ENCODE measurements at regions not wholly inside any gene's neighbourhood (a gene's known extent, or its start where the extent isn't known, plus 50 kb on each side); places are given as distances from the start of the nearest gene placed in this dataset.
A peak's percentile ranks its signal among the peaks of the same experiment; 100 is the strongest.

GRCh38 chr6:24995270-24995669, 59.5 kb upstream of the RIPOR2 start:
- H3K4me1 ChIP-seq (ENCODE audit: control insufficient read depth, low read length): peaks cover 50% of the 10 kb centered on the region
- peaks cover 7% of the 10 kb centered on the region; the same call in 1 of the 2 replicates for H3F3A ChIP-seq (ENCODE audit: control insufficient read depth, insufficient read depth)
- no peaks in the 10 kb centered on the region for H3K79me2 ChIP-seq (ENCODE audit: control insufficient read depth, low read length)

GRCh38 chr6:24996269-24996836, 60.6 kb upstream of the RIPOR2 start:
- H3K79me2 ChIP-seq (ENCODE audit: control insufficient read depth, low read length): no peaks in the 10 kb centered on the region
- no peak overlapping the region for H3K27ac ChIP-seq (ENCODE audit: low read depth, low read length)
- H3K36me3 ChIP-seq (ENCODE audit: control insufficient read depth, low read length): no peaks in the 10 kb centered on the region
- H3K4me2 ChIP-seq (ENCODE audit: low read length): peak overlapping the region; percentile 63
- peaks cover 6% of the 10 kb centered on the region; the same call in 1 of the 2 replicates for H3K9me3 ChIP-seq (ENCODE audit: control insufficient read depth, insufficient read depth, low read length)
- no peak for TF ChIP-seq EZH2phosphoT487 (IDR thresholded peaks at IDR 0.05; ENCODE audit: borderline replicate concordance, low read length)
- no peak for TF ChIP-seq CTCF (IDR thresholded peaks at IDR 0.05; ENCODE audit: low read depth, low read length, poor library complexity, severe bottlenecking)
- no peaks in the 10 kb centered on the region for H3K27me3 ChIP-seq (ENCODE audit: control insufficient read depth, low read length)
- peaks cover 40% of the 10 kb centered on the region for H3K4me1 ChIP-seq (ENCODE audit: control insufficient read depth, low read length)
- H3K4me3 ChIP-seq (ENCODE audit: low read length): peak overlapping the region; percentile 44
- no peaks in the 10 kb centered on the region for H3K9me2 ChIP-seq (replicated peaks; ENCODE audit: control insufficient read depth, low read length)
- peaks cover 7% of the 10 kb centered on the region; the same call in 1 of the 2 replicates for H3F3A ChIP-seq (ENCODE audit: control insufficient read depth, insufficient read depth)
- H4K20me1 ChIP-seq (ENCODE audit: control insufficient read depth, insufficient read depth, low read depth, low read length): no peaks in the 10 kb centered on the region

More at GRCh38 chr6:24995270-24995669, 59.5 kb upstream of the RIPOR2 start:
- no peak overlapping the region for H3K4me2 ChIP-seq (ENCODE audit: low read length)
- H4K20me1 ChIP-seq (ENCODE audit: control insufficient read depth, insufficient read depth, low read depth, low read length): no peaks in the 10 kb centered on the region
- H3K27me3 ChIP-seq (ENCODE audit: control insufficient read depth, low read length): no peaks in the 10 kb centered on the region
- H3K9me2 ChIP-seq (replicated peaks; ENCODE audit: control insufficient read depth, low read length): no peaks in the 10 kb centered on the region
- peaks cover 6% of the 10 kb centered on the region; the same call in 1 of the 2 replicates for H3K9me3 ChIP-seq (ENCODE audit: control insufficient read depth, insufficient read depth, low read length)
- H3K27ac ChIP-seq (ENCODE audit: low read depth, low read length): no peak overlapping the region
- TF ChIP-seq CTCF (IDR thresholded peaks at IDR 0.05; ENCODE audit: low read depth, low read length, poor library complexity, severe bottlenecking) (no peak), EZH2phosphoT487 (IDR thresholded peaks at IDR 0.05; ENCODE audit: borderline replicate concordance, low read length) (no peak)
- no peaks in the 10 kb centered on the region for H3K36me3 ChIP-seq (ENCODE audit: control insufficient read depth, low read length)
- no peak overlapping the region for H3K4me3 ChIP-seq (ENCODE audit: low read length)

- H3K36me3 ChIP-seq (ENCODE audit: control insufficient read depth, low read length): no peaks in the 10 kb centered on the region
- peaks cover 4% of the 10 kb centered on the region; the same call in 1 of the 2 replicates for H3K9me3 ChIP-seq (ENCODE audit: control insufficient read depth, insufficient read depth, low read length)
- TF ChIP-seq EZH2phosphoT487 (IDR thresholded peaks at IDR 0.05; ENCODE audit: borderline replicate concordance, low read length): no peak
- TF ChIP-seq CTCF (IDR thresholded peaks at IDR 0.05; ENCODE audit: low read depth, low read length, poor library complexity, severe bottlenecking): no peak
- H3K4me3 ChIP-seq (ENCODE audit: low read length): peak overlapping the region; percentile 44
- H3F3A ChIP-seq (ENCODE audit: control insufficient read depth, insufficient read depth): peaks cover 7% of the 10 kb centered on the region; the same call in 1 of the 2 replicates
- no peaks in the 10 kb centered on the region for H4K20me1 ChIP-seq (ENCODE audit: control insufficient read depth, insufficient read depth, low read depth, low read length)
- no peaks in the 10 kb centered on the region for H3K9me2 ChIP-seq (replicated peaks; ENCODE audit: control insufficient read depth, low read length)
- no peaks in the 10 kb centered on the region for H3K79me2 ChIP-seq (ENCODE audit: control insufficient read depth, low read length)
- no peaks in the 10 kb centered on the region for H3K27me3 ChIP-seq (ENCODE audit: control insufficient read depth, low read length)
- H3K4me2 ChIP-seq (ENCODE audit: low read length): peak overlapping the region; percentile 63
- peaks cover 34% of the 10 kb centered on the region for H3K4me1 ChIP-seq (ENCODE audit: control insufficient read depth, low read length)
- no peak overlapping the region for H3K27ac ChIP-seq (ENCODE audit: low read depth, low read length)
Measured at GRCh38 chr6:24997231-24997630, 61.5 kb upstream of the RIPOR2 start.

Measured in DOHH2 (cell line).